Mesenchymal stem cell (in vitro differentiated cells and primary cell): ENCODE measurements at regions not wholly inside any gene's neighbourhood (a gene's known extent, or its start where the extent isn't known, plus 50 kb on each side); places are given as distances from the start of the nearest gene placed in this dataset.

Experiments used
- DNase-seq: peaks from one replicate; pipeline ENCODE4 v3.0.0-alpha.2; 2013
- H2AFZ ChIP-seq: one replicate; pipeline ENCODE4 v1.6.1; 2013; ENCODE audit warnings: low read depth, mild to moderate bottlenecking, control low read depth, inconsistent platforms, low read length, moderate library complexity
- H2AK5ac ChIP-seq: 2 replicates; pipeline ENCODE4 v1.6.1; 2013; ENCODE audit warnings: low read length, moderate library complexity, mild to moderate bottlenecking, inconsistent platforms; ENCODE audit not compliant: severe bottlenecking
- H2BK120ac ChIP-seq: one replicate; pipeline ENCODE4 v1.6.1; 2013; ENCODE audit warnings: low read depth, mild to moderate bottlenecking, inconsistent platforms, low read length, moderate library complexity
- H2BK12ac ChIP-seq, 2 experiments: one replicate each; pipeline ENCODE4 v1.6.1; 2013; ENCODE audit warnings: inconsistent platforms in 2 of 2, low read length in 2 of 2, mild to moderate bottlenecking in 2 of 2, moderate library complexity in 2 of 2, control low read depth in 1 of 2
- H2BK15ac ChIP-seq: one replicate; pipeline ENCODE4 v1.6.1; 2013; ENCODE audit warnings: mild to moderate bottlenecking, low read depth, inconsistent platforms; ENCODE audit not compliant: poor library complexity, severe bottlenecking
- H2BK5ac ChIP-seq: 2 replicates; pipeline ENCODE4 v1.6.1; 2013; ENCODE audit warnings: low read depth, mild to moderate bottlenecking, low read length, control low read depth, inconsistent platforms; ENCODE audit not compliant: poor library complexity, severe bottlenecking
- H3K14ac ChIP-seq, 2 experiments: one replicate each; pipeline ENCODE4 v1.6.1; 2013; ENCODE audit warnings: inconsistent platforms in 2 of 2, low read length in 2 of 2, control low read depth in 1 of 2, mild to moderate bottlenecking in 1 of 2, moderate library complexity in 1 of 2
- H3K18ac ChIP-seq, 2 experiments: one replicate each; pipeline ENCODE4 v1.6.1; 2013; ENCODE audit warnings: inconsistent platforms in 2 of 2, low read length in 2 of 2, control low read depth in 1 of 2, low read depth in 1 of 2, mild to moderate bottlenecking in 1 of 2
- H3K23ac ChIP-seq, 2 experiments: one replicate each; pipeline ENCODE4 v1.6.1; 2013; ENCODE audit warnings: inconsistent platforms in 2 of 2, low read length in 2 of 2, mild to moderate bottlenecking in 2 of 2, moderate library complexity in 2 of 2, control low read depth in 1 of 2
- H3K27ac ChIP-seq: 2 replicates; pipeline ENCODE4 v1.5.1; 2013; ENCODE audit warnings: mild to moderate bottlenecking, moderate library complexity, low read length, control low read depth, inconsistent platforms; ENCODE audit not compliant: poor library complexity, severe bottlenecking
- H3K27me3 ChIP-seq, 2 experiments: 2 replicates each; pipeline versions ENCODE4 v1.6.1 to v1.7.0; 2013; ENCODE audit warnings: low read length in 2 of 2, mild to moderate bottlenecking in 2 of 2, moderate library complexity in 2 of 2, control low read depth in 1 of 2, inconsistent platforms in 1 of 2; ENCODE audit not compliant: control insufficient read depth in 1 of 2, insufficient read depth in 1 of 2
- H3K36me3 ChIP-seq, 2 experiments: 2 replicates each; pipeline versions ENCODE4 v1.6.1 to v1.7.0; 2013; ENCODE audit warnings: low read length in 2 of 2, control low read depth in 1 of 2, inconsistent platforms in 1 of 2, low read depth in 1 of 2, mild to moderate bottlenecking in 1 of 2; ENCODE audit not compliant: insufficient read depth in 2 of 2, control insufficient read depth in 1 of 2
- H3K4ac ChIP-seq, 2 experiments: one replicate each; pipeline ENCODE4 v1.6.1; 2013; ENCODE audit warnings: inconsistent platforms in 2 of 2, low read length in 2 of 2, mild to moderate bottlenecking in 2 of 2, moderate library complexity in 2 of 2, control low read depth in 1 of 2, low read depth in 1 of 2
- H3K4me1 ChIP-seq: 2 replicates; pipeline ENCODE4 v1.6.1; 2013; ENCODE audit warnings: low read depth, low read length, control low read depth; ENCODE audit not compliant: control insufficient read depth, insufficient read depth
- H3K4me2 ChIP-seq: 2 replicates; pipeline ENCODE4 v1.6.1; 2013; ENCODE audit warnings: low read length, mild to moderate bottlenecking, inconsistent platforms; ENCODE audit not compliant: poor library complexity, severe bottlenecking
- H3K4me3 ChIP-seq, 2 experiments: 2 replicates each; pipeline versions ENCODE4 v1.5.1 to v1.7.0; 2013; ENCODE audit warnings: low read length in 2 of 2, mild to moderate bottlenecking in 2 of 2, control low read depth in 1 of 2, low read depth in 1 of 2; ENCODE audit not compliant: insufficient read depth in 1 of 2
- H3K79me1 ChIP-seq: replicated peaks from 2 replicates; pipeline ENCODE4 v1.6.1; 2013; ENCODE audit warnings: mild to moderate bottlenecking, control low read depth, low read length, inconsistent platforms; ENCODE audit not compliant: poor library complexity, severe bottlenecking
- H3K9ac ChIP-seq: 2 replicates; pipeline ENCODE4 v1.7.0; 2013; ENCODE audit warnings: mild to moderate bottlenecking, low read length, moderate library complexity
- H3K9me3 ChIP-seq: 2 replicates; pipeline ENCODE4 v1.7.0; 2013; ENCODE audit warnings: mild to moderate bottlenecking, low read length; ENCODE audit not compliant: control insufficient read depth
- H4K8ac ChIP-seq: one replicate; pipeline ENCODE4 v1.6.1; 2013; ENCODE audit warnings: inconsistent platforms, mild to moderate bottlenecking, low read length, moderate library complexity
- H4K91ac ChIP-seq: one replicate; pipeline ENCODE4 v1.6.1; 2013; ENCODE audit warnings: mild to moderate bottlenecking, low read length, inconsistent platforms
- WGBS: methylation state at CpG from one replicate; pipeline ENCODE4 v1.1.7; 2013; ENCODE audit warnings: mixed read lengths; 5-methylcytosine and 5-hydroxymethylcytosine counted together

DNA sequence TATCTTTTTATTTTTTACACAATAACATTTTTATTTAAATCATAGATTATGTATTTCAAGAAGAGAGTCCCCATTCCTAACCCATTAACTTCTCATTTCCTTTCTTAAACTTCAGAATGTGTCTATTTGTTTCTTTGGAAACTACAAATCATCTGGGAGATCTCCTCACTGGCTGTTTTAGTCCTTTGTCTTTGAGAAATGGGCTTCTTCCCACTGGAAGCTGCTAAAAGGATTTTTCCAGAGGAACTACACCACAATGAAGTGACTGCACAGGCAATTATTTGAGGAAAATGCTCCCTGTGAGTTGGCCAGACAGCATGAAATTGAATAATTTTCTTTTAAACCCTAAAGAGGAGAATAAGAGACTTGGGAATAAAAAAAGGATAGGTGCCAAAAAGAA, 119.1 kb downstream of the TENT5A start:
- no peak overlapping the region for H3K4ac ChIP-seq
- no peaks in the 10 kb centered on the region for H3K36me3 ChIP-seq
- H3K14ac ChIP-seq: no peak overlapping the region
- no peaks in the 10 kb centered on the region for H3K79me1 ChIP-seq
- no peak overlapping the region for H3K4me3 ChIP-seq
- no peak overlapping the region for H3K9ac ChIP-seq
- no peak overlapping the region for H3K18ac ChIP-seq
- H3K27me3 ChIP-seq: no peaks in the 10 kb centered on the region
- H2AK5ac ChIP-seq: no peak overlapping the region
- no peak overlapping the region for H2BK15ac ChIP-seq
- H3K9me3 ChIP-seq: peaks cover 39% of the 10 kb centered on the region
- no peak overlapping the region for H2AFZ ChIP-seq
- no peak overlapping the region for H4K8ac ChIP-seq
- no peak overlapping the region for H3K4me2 ChIP-seq
- no peak overlapping the region for H2BK5ac ChIP-seq
- H4K91ac ChIP-seq: no peak overlapping the region
- H3K23ac ChIP-seq: no peak overlapping the region
- no peak overlapping the region for H2BK12ac ChIP-seq
- H3K4me1 ChIP-seq: no peaks in the 10 kb centered on the region
- no peak overlapping the region for H2BK120ac ChIP-seq
- no peak for DNase-seq
- no peak overlapping the region for H3K27ac ChIP-seq

DNA sequence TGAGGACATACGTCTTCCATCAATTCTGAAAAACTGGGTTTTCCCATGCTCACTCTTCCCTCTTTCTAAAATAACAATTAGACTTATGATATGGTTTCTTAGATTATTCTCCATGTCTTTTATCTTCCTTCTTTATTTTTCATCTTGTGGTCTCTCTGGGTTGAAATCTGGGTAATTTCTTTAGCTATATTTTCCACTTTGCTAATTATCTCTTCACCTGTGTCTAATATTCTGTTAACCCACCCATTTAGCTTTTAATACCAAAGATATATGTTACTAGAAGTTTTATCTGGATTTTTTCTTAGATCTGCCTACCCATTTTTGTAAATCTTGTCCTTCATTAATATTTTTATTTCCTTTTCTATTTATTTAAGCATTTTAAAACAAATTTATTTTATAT, 121.8 kb downstream of the TENT5A start:
- Histone ChIP-seq H2BK12ac (no peak overlapping the region), H3K27ac (no peak overlapping the region), H3K4me2 (no peak overlapping the region), H3K9me3 (peaks cover 41% of the 10 kb centered on the region), H2BK15ac (no peak overlapping the region), H3K27me3 (no peaks in the 10 kb centered on the region), H3K9ac (no peak overlapping the region), H3K36me3 (no peaks in the 10 kb centered on the region), H3K23ac (no peak overlapping the region), H3K4ac (no peak overlapping the region), H3K4me3 (no peak overlapping the region), H4K8ac (no peak overlapping the region), H3K79me1 (no peaks in the 10 kb centered on the region), H3K4me1 (no peaks in the 10 kb centered on the region), H3K14ac (no peak overlapping the region), H2BK120ac (no peak overlapping the region), H2BK5ac (no peak overlapping the region), H2AFZ (no peak overlapping the region), H4K91ac (no peak overlapping the region), H2AK5ac (no peak overlapping the region), H3K18ac (no peak overlapping the region)
- 91% methylated on average over 1 of the region's 1 CpG for WGBS
- DNase-seq: no peak

DNA sequence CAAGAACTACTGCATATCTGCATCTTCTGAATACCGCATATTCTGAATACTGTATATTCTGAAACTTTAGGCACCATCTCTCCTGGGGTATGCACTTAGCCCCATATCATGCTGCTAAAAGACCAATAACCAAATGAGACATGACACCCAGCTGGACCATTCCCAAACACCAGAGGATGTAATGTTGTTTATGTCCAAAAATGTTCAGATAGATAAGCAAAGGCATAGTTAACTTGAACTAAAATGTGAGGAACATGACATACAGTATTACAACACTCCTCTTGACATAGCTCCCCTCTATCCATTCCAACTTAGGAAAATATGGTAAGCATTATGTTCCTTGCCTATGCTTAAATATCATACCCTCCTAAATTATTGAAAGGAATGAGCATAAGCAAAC, 127.3 kb downstream of the TENT5A start:
- no peak for DNase-seq
- Histone ChIP-seq H2AFZ (no peak overlapping the region), H3K18ac (no peak overlapping the region), H3K4ac (no peak overlapping the region), H3K14ac (no peak overlapping the region), H3K79me1 (no peaks in the 10 kb centered on the region), H4K8ac (no peak overlapping the region), H3K9me3 (peaks cover 17% of the 10 kb centered on the region), H2BK15ac (no peak overlapping the region), H3K4me2 (no peak overlapping the region), H3K27ac (no peak overlapping the region), H2BK12ac (no peak overlapping the region), H3K4me3 (no peak overlapping the region), H2BK120ac (no peak overlapping the region), H3K36me3 (no peaks in the 10 kb centered on the region), H3K9ac (no peak overlapping the region), H4K91ac (no peak overlapping the region), H3K23ac (no peak overlapping the region), H3K4me1 (no peaks in the 10 kb centered on the region), H3K27me3 (no peaks in the 10 kb centered on the region), H2AK5ac (no peak overlapping the region), H2BK5ac (no peak overlapping the region)
- 100% methylated on average over 1 of the region's 1 CpG for WGBS

DNA sequence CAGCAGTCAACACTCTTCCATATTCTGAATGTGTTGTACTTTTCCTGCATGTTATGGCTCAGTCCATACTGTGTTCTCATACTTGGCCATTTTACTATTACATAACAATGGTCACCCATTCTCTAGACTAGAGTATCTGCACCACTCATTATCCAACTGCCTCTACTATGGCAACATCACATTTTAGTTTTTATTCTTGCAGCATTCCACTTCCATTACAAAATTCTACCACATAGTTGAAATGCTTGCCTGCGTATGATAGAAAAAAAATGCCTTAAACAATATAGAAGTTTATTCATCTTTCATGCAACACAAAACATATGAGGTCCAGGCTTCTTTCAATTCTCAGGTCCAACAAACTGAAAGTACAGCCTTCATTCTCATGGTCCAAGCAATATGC, 128.0 kb downstream of the TENT5A start:
- Histone ChIP-seq H2BK5ac (no peak overlapping the region), H2AK5ac (no peak overlapping the region), H3K27ac (no peak overlapping the region), H3K18ac (no peak overlapping the region), H4K91ac (no peak overlapping the region), H3K4ac (no peak overlapping the region), H3K23ac (no peak overlapping the region), H3K27me3 (no peaks in the 10 kb centered on the region), H3K9me3 (peaks cover 12% of the 10 kb centered on the region), H2BK120ac (no peak overlapping the region), H3K14ac (no peak overlapping the region), H2AFZ (no peak overlapping the region), H4K8ac (no peak overlapping the region), H3K4me3 (no peak overlapping the region), H3K36me3 (no peaks in the 10 kb centered on the region), H2BK15ac (no peak overlapping the region), H3K9ac (no peak overlapping the region), H2BK12ac (no peak overlapping the region), H3K79me1 (no peaks in the 10 kb centered on the region), H3K4me1 (no peaks in the 10 kb centered on the region), H3K4me2 (no peak overlapping the region)
- WGBS: 95% methylated on average over 1 of the region's 1 CpG
- no peak for DNase-seq
